Breast epithelium (tissue), 3 donors: ENCODE measurements at regions not wholly inside any gene's neighbourhood (a gene's known extent, or its start where the extent isn't known, plus 50 kb on each side); places are given as distances from the start of the nearest gene placed in this dataset.

ENCODE experiments used
- CTCF ChIP-seq, 3 donors: fragments of 450-650 bp; IDR thresholded peaks; one replicate each; pipeline ENCODE4 v1.5.1; 2016 to 2017; ENCODE audit warnings: antibody characterized with exemption in 3 of 3, mild to moderate bottlenecking in 3 of 3, moderate library complexity in 3 of 3
- POLR2A ChIP-seq: fragments of 450-650 bp; IDR thresholded peaks from one replicate; pipeline ENCODE4 v1.6.1; 2016; ENCODE audit warnings: antibody characterized with exemption, mild to moderate bottlenecking, moderate library complexity
- POLR2AphosphoS5 ChIP-seq, 3 donors: sonication (generic); formaldehyde crosslinking; IDR thresholded peaks; one replicate each; pipeline ENCODE4 v1.6.1; 2017; ENCODE audit warnings: antibody characterized with exemption in 3 of 3

DNA sequence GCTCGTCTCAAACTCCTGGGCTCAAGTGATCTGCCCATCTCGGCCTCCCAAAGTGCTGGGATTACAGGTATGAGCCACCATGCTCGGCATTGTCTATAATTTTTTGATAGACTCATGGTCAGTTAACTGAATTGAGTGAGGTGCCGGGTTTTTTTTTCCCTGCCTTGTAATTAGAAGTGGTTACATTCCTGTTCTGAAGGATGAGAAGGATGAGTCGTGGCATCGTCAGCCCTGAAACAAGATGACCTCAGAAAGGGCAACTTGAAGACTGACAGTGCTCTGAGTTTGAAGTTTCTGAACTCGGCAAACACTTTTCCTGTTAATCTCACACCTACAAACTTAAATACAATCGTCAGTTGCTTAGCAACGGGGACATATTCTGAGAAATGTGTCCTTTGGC, 158.7 kb upstream of the PDE10A start:
- no peak for TF ChIP-seq CTCF (IDR thresholded peaks at IDR 0.05)
- TF ChIP-seq POLR2A, result no peak
- no peak for TF ChIP-seq POLR2AphosphoS5 (IDR thresholded peaks at IDR 0.05)
